HG02642 (cell line): ENCODE measurements at regions not wholly inside any gene's neighbourhood (a gene's known extent, or its start where the extent isn't known, plus 50 kb on each side); places are given as distances from the start of the nearest gene placed in this dataset.
"Not testable (repeated sequence)": the region's sequence is repeated elsewhere in the genome, so short reads cannot be mapped to it uniquely, and the experiment has no call there.

Experiments used
- ATAC-seq: cut with Tn5 transposase; IDR thresholded peaks from one replicate; pipeline ENCODE4 v1.9.1; 2021; ENCODE audit warnings: mild to moderate bottlenecking; ENCODE audit not compliant: unreplicated experiment, poor library complexity

GRCh38 chr6:141467881-141468280 lies 664.8 kb upstream of the GJE1 start:
- no peak for ATAC-seq

- ATAC-seq = no peak
Measured at GRCh38 chr6:141467041-141467440, 665.7 kb upstream of the GJE1 start.

DNA sequence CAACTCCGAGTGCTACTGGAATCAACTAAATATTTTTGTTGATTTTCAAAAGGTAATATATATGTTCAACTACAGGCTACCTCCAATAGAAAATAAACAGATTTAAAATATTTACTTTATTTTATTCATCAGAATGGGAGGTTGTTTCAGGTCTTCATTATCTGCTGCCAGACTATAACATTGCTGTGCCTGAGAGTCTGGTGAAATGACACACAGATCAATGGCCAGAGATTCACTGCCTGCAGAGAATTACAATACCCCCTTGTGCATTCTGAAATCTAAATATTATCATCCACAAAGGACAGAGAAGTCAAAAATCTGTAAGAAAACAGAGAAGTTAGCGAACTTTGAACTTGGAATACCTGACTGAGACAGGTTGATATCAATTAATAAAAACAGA lies 667.8 kb upstream of the GJE1 start:
- ATAC-seq = no peak

DNA sequence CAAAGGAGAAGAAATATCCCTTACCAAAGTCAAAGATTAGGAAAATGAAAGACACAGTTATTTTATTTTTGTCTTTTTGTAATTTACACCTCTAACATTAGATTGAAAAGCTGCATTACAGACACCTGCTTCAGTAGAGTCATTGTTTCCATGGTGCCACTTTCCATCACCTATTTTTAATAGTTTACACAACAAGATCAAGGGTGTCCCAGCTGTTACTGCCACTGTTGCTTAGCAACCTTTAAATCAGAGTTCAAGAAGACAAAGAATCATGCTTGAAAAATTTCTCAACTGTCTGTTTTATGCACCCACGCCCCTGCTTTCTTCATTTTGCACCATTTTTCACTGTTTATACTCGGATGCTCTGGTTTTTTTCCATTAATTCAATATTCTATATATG lies 668.2 kb upstream of the GJE1 start:
- peak; percentile 83 for ATAC-seq

DNA sequence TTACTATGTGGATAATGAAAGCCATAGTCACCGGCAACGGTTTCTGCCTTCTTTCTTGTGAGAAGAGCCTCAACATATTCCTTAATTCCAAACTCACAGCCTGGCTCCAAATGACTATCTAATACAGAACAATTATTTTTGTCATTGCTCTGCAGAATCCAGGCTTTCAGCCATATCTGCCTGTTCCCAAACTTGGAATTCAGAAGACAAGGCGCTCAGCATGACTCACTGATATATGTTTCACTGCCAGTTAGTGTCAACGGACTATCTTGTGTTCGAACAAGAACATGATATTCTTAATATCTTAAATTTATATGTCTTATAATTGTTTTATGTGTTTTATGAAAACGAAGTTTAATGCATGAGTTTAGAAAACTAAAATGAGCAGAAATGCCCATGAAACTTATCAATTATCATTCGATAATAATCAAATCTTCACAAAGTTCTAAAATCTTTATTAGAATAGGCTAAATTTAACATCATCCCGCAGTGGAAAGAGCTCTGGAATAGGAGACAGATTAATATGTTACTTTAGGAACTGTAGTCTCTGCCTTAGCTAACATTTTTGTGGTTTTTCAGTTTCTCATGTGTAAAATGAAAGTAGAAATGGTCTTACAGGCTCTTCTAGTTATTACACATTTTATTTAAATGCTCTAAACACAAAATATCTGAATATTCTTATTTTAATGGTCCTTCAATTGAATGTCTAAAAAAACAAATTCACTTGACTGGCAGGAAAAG lies 669.3 kb upstream of the GJE1 start:
- ATAC-seq = peak; percentile 78

- no peak for ATAC-seq
Measured at GRCh38 chr6:141460743-141461484, 671.8 kb upstream of the GJE1 start.

DNA sequence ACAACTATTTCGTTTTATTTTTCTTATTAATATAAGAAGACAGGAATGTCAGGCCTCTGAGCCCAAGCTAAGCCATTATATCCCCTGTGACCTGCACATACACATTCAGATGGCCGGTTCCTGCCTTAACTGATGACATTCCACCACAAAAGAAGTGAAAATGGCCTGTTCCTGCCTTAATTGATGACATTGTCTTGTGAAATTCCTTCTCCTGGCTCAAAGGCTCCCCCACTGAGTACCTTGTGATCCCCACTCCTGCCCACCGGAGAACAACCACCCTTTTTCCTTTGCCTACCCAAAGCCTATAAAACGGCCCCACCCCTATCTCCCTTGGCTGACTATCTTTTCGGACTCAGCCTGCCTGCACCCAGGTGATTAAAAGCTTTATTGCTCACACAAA lies 672.5 kb upstream of the GJE1 start:
- ATAC-seq = not testable (repeated sequence)

GRCh38 chr6:141457984-141458383 lies 674.7 kb upstream of the GJE1 start:
- not testable (repeated sequence) for ATAC-seq

GRCh38 chr6:141452354-141452686 lies 680.4 kb upstream of the GJE1 start:
- no peak for ATAC-seq

GRCh38 chr6:141451511-141452353 lies 681.0 kb upstream of the GJE1 start:
- ATAC-seq = no peak

GRCh38 chr6:141451181-141451510 lies 681.6 kb upstream of the GJE1 start:
- no peak for ATAC-seq

- ATAC-seq = no peak
Measured at GRCh38 chr6:141445928-141446628, 686.6 kb upstream of the GJE1 start.

- no peak for ATAC-seq
Measured at GRCh38 chr6:141443668-141444289, 688.9 kb upstream of the GJE1 start.

GRCh38 chr6:141443032-141443431 lies 689.7 kb upstream of the GJE1 start:
- no peak for ATAC-seq

DNA sequence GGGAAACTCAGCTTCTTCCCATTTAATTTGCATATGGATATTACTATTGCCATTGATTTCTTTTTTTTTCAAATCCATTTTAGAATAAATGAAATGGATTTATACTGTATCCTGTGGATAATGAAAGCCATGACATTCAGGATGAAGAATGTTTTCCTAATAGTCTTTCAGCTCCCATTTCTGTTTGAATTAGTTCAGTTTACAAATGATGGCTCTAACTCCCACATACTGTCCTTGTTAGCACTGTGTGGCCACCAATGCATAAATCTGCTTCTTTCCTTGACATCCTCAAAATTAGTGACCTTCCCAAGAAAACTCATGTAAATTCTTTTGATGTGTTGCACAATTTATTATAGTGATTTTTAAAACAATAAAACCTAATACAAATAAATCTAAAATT lies 693.2 kb upstream of the GJE1 start:
- no peak for ATAC-seq

DNA sequence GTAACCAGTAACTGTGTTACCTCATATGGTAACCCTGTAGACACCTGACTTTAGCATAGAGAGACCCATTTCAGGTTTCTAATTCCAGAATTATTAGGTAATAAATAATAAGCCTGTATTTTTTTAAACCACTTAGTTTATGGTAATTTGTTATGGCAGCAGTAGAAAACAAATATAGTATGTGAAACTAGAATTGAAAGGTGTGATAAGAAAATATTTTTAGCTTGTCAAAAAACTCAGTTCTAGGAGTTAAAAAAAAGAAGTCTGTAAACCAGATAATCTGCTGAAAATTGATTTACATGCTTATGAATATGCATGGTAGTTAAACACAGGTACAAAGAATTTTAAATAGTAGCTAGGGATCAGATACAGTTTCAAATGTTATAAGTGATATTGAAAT lies 695.0 kb upstream of the GJE1 start:
- peak; percentile 52 for ATAC-seq

- ATAC-seq = no peak
Measured at GRCh38 chr6:141437011-141437410, 695.7 kb upstream of the GJE1 start.

- ATAC-seq = no peak
Measured at GRCh38 chr6:141426400-141426980, 706.2 kb upstream of the GJE1 start.

- ATAC-seq = no peak
Measured at GRCh38 chr6:141421378-141421777, 711.3 kb upstream of the GJE1 start.

DNA sequence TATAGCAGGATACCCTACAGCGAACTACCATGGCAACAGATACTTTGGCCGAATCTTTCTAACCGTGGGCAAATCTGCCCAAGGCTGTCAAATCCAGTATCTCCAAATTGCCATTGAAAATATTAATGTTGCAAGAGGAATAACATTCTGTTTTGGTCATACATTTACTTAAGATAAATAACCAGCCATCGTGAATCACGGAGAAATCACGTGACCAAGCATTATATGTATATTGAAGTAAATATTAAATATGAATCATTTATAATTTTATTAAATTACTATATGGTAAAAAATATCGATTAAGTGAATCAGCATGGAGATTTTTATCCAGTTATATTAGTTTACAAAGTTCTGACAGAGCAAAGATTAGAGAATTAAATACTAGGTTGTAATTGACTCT lies 714.6 kb upstream of the GJE1 start:
- ATAC-seq = no peak
